Left ventricle myocardium inferior (tissue), 1 donor: ENCODE measurements at regions not wholly inside any gene's neighbourhood (a gene's known extent, or its start where the extent isn't known, plus 50 kb on each side); places are given as distances from the start of the nearest gene placed in this dataset.

Experiments
- DNase-seq: peaks from one replicate; pipeline ENCODE4 v3.0.0-alpha.2; 2020
- H3K27ac ChIP-seq: fragments of 200-600 bp; replicated peaks from 2 replicates; pipeline ENCODE4 v1.8.0; 2021
- H3K27me3 ChIP-seq: fragments of 200-600 bp; 2 replicates; pipeline ENCODE4 v1.8.0; 2021; ENCODE audit warnings: low read depth
- H3K36me3 ChIP-seq: fragments of 200-600 bp; 2 replicates; pipeline ENCODE4 v1.8.0; 2021
- H3K4me1 ChIP-seq: fragments of 200-600 bp; 2 replicates; pipeline ENCODE4 v1.8.0; 2021
- H3K4me3 ChIP-seq: fragments of 200-600 bp; 2 replicates; pipeline ENCODE4 v1.8.0; 2021; ENCODE audit warnings: mild to moderate bottlenecking, moderate library complexity
- H3K9me3 ChIP-seq: fragments of 200-600 bp; replicated peaks from 2 replicates; pipeline ENCODE4 v1.8.0; 2021
- CTCF ChIP-seq: fragments of 200-600 bp; IDR thresholded peaks from 2 replicates; pipeline ENCODE4 v1.8.0; 2021; ENCODE audit warnings: antibody characterized with exemption, mild to moderate bottlenecking, borderline replicate concordance
- intact Hi-C: fragments of 100-400 bp; cut with micrococcal nuclease; formaldehyde crosslinking; loops from one replicate; pipeline ENCODE4 v1.11.0; 2022
- donor health status: DM: no; HTN: yes; CAD: no; lungs with severe emphysema.

- no peak for TF ChIP-seq CTCF
- no peaks in the 10 kb centered on the region for H3K4me1 ChIP-seq
- intact Hi-C loops, result no loop called here
- H3K27me3 ChIP-seq, result no peaks in the 10 kb centered on the region
- H3K36me3 ChIP-seq, result no peaks in the 10 kb centered on the region
- H3K4me3 ChIP-seq, result no peak overlapping the region
- no peak for DNase-seq
- peaks cover 5% of the 10 kb centered on the region for H3K9me3 ChIP-seq
- no peak overlapping the region for H3K27ac ChIP-seq
These were observed 287.1 kb downstream of the KCNN2 start for GRCh38 chr5:114648940-114649339.

DNA sequence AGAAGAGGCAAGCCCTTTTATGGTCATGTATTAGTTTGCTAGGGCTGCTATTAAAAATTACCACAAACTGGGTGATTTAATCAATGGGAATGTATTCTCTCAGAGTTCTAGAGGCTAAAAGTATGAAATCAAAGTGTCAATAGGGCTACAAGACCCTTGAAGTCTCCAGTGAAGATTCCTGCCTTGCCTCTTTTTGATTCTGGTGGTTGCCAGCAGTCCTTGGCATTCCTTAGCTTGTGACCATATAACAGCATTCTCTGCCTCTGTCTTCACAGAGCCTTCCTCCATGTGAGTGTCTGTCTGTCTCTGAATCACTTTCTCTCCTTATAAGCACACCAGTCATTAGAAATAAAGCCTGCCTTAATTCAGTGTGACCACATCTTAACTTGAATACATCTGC is 282.7 kb downstream of the KCNN2 start:
- Histone ChIP-seq H3K4me3 (no peak overlapping the region), H3K4me1 (no peaks in the 10 kb centered on the region), H3K27me3 (no peaks in the 10 kb centered on the region), H3K27ac (no peak overlapping the region), H3K36me3 (no peaks in the 10 kb centered on the region), H3K9me3 (peaks cover 29% of the 10 kb centered on the region)
- DNase-seq, result no peak
- intact Hi-C loops, result no loop called here
- no peak for TF ChIP-seq CTCF

DNA sequence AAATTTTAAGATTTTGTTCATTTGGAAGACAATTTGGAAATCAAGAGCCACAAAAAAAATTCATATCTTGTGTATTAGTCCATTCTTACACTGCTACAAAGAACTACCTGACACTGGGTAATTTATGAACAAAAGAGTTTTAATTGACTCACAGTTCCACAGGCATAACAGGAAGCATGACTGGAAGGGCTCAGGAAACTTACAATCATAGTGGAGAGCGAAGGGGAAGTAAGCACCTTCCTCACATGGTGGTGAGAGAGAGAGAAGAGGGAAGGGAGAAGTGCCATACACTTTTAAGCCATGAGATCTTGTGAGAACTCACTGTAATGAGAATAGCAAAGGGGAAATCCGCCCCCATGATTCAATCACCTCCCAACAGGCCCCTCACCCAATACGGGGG is 274.4 kb downstream of the KCNN2 start:
- TF ChIP-seq CTCF, result no peak
- intact Hi-C loops, result no loop called here
- Histone ChIP-seq H3K27ac (no peak overlapping the region), H3K4me3 (no peak overlapping the region), H3K9me3 (peaks cover 17% of the 10 kb centered on the region), H3K27me3 (no peaks in the 10 kb centered on the region), H3K36me3 (no peaks in the 10 kb centered on the region), H3K4me1 (no peaks in the 10 kb centered on the region)
- DNase-seq, result no peak

DNA sequence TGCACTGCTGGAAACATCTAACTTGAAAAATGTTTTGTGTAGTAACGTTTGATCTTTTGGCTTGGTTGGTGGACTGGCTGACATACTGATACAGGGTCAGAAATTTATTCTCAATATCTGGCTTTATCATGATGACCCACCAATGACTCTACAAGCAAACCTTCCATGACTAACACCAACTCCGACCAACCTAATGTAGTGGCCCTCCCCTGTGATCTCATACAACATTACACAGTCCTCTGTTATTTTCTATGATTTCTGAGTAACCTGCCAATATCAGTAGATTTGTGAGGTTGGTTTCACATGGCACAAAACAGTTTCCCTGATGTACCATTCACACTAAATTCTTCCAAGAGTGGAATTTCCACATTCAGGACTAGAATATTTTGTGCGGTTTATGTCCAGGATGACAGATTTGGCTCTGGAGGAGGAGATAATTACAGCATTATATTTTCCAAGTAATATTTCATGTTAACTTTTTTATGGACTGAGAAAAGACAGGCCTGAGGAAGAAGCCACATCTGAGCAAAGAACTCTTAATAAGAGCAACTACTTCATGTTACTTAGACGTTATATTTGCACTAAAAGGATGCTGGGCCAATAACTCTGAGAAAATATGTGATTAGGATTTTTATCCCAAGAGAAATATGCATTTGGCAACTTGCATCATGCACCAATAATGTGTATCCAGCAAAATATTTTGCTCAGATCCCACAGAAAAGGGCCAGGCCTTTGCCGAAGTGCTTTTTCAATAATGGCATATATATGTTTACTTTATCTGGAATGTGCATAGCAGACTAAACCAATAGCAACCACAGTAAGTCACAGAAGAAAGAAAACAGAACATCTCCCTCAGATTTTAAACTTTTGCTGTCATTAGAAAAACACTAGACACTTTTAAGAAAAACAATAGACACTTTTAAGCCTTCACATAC is 273.4 kb downstream of the KCNN2 start:
- Histone ChIP-seq H3K4me3 (no peak overlapping the region), H3K36me3 (no peaks in the 10 kb centered on the region), H3K9me3 (peaks cover 15% of the 10 kb centered on the region), H3K27me3 (no peaks in the 10 kb centered on the region), H3K27ac (no peak overlapping the region), H3K4me1 (no peaks in the 10 kb centered on the region)
- no peak for DNase-seq
- intact Hi-C loops, result no loop called here
- TF ChIP-seq CTCF, result no peak

GRCh38 chr5:114634517-114634916 is 272.6 kb downstream of the KCNN2 start:
- intact Hi-C loops, result no loop called here
- H3K4me1 ChIP-seq, result no peaks in the 10 kb centered on the region
- no peak overlapping the region for H3K4me3 ChIP-seq
- no peak overlapping the region for H3K27ac ChIP-seq
- DNase-seq, result no peak
- H3K9me3 ChIP-seq, result peaks cover 8% of the 10 kb centered on the region
- H3K27me3 ChIP-seq, result no peaks in the 10 kb centered on the region
- H3K36me3 ChIP-seq, result no peaks in the 10 kb centered on the region
- TF ChIP-seq CTCF, result no peak
